GM18505 (cell line): ENCODE measurements at regions not wholly inside any gene's neighbourhood (a gene's known extent, or its start where the extent isn't known, plus 50 kb on each side); places are given as distances from the start of the nearest gene placed in this dataset.

Source experiments
- ATAC-seq: cut with Tn5 transposase; IDR thresholded peaks from one replicate; pipeline ENCODE4 v1.9.1; 2021; ENCODE audit not compliant: unreplicated experiment
- POLR2A ChIP-seq: IDR thresholded peaks from 4 replicates; pipeline ENCODE4 v1.6.1; 2011; ENCODE audit warnings: borderline replicate concordance; ENCODE audit not compliant: insufficient read depth, insufficient read length; ENCODE audit errors: extremely low read depth

DNA sequence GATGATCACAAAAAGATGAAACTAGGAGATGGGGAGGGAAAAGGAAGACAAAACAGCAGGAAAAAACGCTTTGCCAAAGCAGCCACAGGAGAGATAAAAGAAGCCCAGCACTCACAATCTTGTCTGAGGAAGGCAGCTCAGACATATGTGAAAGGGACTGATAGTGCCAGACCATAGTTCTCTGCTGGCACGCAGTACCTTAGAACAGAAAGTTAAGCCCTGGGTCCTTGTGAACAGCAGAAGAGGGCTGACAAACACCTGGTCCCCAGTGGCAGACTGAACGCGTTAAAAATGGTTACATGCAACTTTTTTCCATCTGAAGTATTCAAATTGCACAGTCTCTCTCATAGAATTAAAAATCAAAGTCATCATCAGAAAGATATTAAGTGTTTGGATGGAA, 433.2 kb upstream of the ADAMTS5 start:
- no peak for ATAC-seq

DNA sequence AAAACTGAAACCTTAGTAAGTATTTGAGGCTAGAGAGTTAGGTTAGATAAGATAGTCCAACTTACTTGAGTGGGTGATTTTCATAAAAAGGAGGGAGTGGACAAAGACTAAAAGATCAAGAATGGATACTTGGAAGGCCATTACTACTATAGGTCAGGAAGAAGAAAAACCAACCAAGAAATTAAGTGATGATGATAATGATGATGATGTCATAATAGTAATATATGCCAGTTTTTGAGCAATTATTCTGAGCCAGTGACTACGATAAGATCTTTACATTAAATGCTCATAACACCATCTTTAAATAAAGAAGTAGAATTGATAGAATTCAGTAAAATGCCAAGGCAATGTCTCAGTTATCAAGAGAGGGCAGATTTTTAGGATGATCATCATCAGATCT, 430.7 kb upstream of the ADAMTS5 start:
- ATAC-seq, result no peak

More for the DNA sequence above, 433.2 kb upstream of the ADAMTS5 start:
- no peak for TF ChIP-seq POLR2A

DNA sequence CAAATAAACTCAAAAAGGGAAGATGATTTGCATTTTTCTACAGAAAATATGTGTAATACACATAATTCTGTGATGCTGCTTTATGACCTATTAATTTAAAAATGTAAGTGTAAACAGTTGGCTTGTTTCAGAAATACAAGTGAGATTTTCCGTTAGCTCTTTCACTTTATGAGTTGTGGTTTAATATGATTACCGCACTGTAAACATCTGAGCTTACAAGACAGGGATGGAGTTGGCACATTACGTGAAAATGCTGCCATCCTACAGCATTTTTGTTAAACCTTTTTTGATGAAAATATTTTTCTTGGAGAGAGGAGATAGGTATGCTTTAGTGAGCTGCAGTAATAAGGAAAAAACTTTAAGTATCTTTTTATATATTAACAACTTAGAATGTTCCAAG, 426.8 kb upstream of the ADAMTS5 start:
- TF ChIP-seq POLR2A, result no peak
- no peak for ATAC-seq

More for the DNA sequence above, 430.7 kb upstream of the ADAMTS5 start:
- no peak for TF ChIP-seq POLR2A

DNA sequence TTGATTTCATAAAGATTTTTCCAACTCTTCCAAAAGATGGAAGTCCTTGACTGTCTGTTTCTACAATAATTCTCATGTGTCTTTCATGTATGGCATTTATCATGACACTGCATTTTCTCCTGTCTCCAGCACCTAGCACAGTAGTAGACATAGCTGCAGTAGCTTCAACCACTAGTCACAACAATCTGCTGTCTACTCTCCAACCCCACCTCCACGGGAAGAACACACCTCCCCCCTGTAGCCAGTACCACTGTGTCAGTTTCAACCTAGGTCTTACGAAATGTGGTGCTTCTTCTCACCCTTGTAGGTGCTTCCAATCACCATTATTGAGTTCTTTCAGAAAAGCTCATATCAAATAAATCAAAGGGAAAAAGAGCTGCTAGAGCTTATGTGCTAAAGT, 425.1 kb upstream of the ADAMTS5 start:
- no peak for TF ChIP-seq POLR2A
- no peak for ATAC-seq

DNA sequence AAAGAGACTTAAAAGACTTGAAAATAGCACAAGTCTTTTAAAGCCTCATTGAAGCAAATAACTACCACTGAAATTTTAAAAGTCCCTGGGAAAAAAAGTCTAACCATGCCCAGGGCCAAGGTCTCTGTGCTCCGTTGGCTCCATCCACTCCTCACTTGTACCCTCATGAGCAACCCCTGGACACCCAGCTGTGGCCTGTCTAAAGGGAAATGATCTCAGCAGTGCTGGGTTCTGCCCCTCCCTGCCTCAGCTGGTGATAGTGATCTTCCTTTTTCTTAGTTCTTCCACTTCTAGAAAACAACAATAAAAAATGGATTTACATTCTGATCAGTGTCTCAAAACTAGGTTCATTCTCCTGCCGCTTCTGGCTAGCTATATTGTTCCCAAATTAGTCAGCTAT, 423.5 kb upstream of the ADAMTS5 start:
- ATAC-seq, result no peak
- TF ChIP-seq POLR2A, result no peak

DNA sequence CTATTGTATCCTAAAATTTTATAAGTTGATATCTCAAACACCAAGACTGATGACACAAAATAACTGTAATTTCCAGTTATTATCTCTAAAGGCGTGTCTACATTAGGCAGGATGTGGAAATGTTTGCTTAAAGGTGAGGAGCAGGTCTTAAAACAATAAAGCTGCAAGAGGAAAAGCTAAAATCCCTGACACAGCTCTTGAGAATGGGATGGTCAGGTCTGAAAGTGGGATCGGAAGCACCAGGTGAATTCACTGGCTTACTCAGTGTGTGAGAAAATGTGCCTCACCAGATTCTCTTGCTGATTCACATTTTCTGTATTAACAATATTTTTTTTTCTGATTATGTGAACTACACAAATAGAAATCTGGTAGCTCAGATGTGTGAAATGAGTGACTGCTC, 421.9 kb upstream of the ADAMTS5 start:
- no peak for ATAC-seq
- TF ChIP-seq POLR2A, result no peak

DNA sequence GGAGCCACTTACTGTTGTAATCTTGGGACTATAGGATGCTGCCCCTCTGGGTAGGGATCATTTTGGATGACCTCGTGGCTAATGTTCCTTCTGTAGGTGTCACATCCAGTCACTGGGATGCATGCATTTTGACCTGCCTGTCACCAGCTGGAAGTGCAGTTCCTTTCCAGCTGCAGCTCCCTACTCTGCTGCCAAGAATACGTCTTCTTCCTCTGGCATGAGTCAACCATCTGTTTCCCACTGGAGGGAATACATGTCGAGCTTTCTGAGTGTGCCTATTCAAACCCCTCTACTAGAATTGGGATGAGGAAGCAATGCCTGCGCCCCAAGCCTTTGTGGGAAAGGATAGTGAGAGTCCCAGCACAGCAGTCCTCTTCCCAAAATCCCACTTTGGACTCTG, 415.5 kb upstream of the ADAMTS5 start:
- no peak for TF ChIP-seq POLR2A
- ATAC-seq, result no peak

DNA sequence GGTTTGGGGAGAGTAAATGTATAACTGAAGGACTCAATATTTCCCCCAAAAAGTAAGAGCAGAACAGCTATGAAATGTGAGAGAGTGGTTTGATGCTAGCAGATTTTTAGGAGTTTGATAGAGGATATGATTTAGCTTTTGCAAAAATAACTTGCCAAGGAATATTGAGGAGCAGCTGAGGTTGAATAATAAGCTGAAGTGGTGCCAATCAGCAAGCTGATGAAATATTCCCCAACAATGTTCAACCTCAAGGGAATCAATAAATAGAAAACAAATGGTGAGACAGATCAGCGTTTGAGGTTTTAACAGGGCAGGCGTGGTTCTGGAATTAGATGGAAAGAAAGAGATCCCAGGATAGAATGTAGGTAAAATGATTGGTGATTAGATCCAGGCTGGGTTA, 413.4 kb upstream of the ADAMTS5 start:
- TF ChIP-seq POLR2A, result no peak
- ATAC-seq, result no peak

DNA sequence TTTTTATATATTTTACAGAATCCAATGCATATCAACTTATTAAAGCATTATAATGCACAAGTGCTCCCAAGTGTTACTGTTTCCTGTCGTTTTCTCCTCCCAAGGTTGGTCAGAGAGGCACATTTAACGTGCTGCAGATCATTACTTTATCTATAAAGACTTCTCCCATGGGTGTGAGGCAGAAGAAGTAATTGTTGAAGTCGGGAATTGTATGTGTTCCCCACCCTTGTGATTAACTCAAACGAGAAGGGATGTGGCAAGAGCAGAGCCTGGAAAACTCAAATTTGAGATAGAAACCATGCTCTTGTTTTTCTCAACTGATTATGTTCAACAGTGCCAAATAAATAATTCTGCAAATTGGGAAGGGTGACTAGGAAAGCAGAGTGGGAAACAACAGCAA, 412.5 kb upstream of the ADAMTS5 start:
- no peak for ATAC-seq
- TF ChIP-seq POLR2A, result no peak

DNA sequence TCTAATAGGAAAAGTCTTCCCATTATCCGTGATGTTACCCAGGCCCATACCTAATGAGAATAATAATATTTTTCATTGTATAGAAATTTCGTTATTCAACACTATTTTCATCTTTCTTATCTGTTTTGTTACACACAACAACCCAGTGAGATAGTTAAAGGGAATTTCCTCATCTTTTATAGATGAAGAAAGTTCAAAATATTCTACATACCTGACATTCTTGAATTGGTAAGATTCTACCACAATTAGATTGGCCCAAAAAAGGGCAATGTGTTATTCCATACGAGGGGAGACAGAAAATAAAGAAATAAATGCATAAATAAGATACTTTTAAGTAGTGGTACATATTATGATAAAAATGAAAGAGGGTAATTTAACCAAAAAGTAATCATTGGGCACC, 405.5 kb upstream of the ADAMTS5 start:
- no peak for TF ChIP-seq POLR2A
- no peak for ATAC-seq

DNA sequence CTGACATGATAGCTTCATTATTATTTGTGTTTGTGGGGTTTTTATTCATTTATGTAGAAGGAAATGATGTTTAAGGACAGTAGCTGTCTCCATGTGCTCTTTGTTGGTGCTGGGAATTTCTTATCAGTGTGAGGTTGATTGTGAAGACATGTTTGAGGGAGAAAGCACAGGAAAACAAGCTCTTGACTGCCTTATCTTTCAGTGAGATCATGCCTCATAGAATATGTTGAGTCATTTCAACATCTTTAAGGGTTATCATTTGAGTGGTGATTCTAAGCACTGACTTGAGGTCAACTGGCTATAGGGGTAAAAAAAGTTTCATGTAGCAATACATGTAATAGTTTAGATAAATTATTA, 405.1 kb upstream of the ADAMTS5 start:
- ATAC-seq, result no peak
- no peak for TF ChIP-seq POLR2A

DNA sequence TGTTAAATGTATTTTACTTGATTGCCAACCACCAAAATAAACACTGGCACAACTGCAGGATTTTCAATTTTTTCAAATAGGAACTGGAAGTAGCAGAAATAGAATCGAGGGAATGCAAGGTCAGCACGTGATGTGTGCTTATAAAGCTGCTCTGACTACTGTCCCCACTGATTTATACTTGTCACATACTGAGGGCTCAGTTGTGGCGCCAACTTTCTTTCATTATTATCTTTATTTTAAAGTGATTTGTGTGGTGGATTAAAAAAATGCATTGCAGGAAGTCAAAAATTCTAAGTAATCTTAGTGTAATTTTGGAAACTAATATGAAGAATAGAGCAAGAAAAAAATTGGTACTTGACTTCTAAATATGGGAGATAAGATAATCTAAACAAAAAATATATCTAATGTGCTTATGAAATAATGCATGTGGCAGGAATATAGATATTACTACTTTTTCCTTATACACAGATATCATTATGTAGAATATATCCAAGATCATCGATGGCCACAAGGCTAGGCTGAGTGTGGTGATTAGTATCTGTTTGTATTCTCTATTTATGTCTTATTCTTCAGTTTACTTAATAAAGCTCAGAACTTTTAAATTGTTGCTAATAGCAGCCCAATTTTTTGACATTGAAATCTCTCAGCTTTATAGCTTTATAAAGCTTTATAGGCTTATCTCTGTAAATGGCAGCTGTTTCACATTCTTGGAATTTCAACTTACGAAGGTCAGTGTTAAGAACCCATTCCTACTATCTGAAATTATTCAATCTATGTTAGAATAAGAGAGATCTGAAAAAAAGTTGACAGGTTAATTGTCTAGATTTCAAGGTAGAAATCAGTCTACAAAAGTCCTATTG, 404.5 kb upstream of the ADAMTS5 start:
- TF ChIP-seq POLR2A, result no peak
- ATAC-seq, result no peak

DNA sequence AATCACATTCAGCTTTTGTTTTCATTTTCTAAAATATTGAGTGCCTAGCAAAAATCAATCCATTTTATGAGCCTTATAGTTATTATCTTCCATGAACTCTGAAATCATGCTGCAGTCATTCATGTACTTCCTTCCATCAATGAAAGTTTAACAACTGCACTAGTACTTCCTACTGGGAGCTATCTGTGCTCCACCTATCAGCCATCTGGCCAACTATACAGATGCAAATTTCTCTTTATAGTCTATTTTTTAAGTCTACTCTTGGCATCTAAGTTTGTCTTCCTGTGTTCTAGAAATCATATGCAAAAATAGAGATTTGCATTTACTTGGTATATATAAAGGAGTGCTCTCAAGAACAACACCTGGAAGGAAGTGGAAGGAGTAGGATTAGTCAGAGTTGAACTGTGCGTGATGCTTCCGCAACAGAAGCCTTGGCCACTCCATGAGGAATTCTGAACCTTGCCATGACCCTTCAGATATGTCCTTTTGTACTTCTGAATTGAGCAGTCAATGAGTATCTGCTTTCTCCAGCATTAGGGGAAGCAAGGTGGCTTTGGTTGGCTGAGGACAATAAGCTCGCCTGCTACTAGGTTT, 403.2 kb upstream of the ADAMTS5 start:
- ATAC-seq, result no peak
- TF ChIP-seq POLR2A, result no peak

DNA sequence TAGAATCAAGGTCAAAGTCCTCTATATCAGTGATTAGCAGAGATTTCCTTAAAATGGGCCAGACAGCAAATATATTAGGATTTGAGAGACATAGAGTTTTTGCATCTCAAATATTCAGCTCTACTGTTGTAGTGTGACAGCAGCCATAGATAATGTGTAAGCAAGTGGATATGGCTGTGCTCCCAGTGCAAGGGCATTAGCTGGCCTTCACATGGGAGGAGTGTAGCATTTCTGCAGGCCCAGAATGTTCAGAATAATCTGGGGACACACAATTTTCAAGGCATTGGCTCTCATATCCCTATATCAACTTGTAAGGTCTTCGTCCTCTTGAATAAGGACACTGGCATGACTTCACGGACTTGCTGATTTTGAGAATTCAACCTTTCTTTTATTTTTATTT, 402.3 kb upstream of the ADAMTS5 start:
- ATAC-seq, result no peak
- no peak for TF ChIP-seq POLR2A
